Central memory CD4-positive, alpha-beta T cell (primary cell): ENCODE measurements at regions not wholly inside any gene's neighbourhood (a gene's known extent, or its start where the extent isn't known, plus 50 kb on each side); places are given as distances from the start of the nearest gene placed in this dataset.

Experiments
- DNase-seq: peaks from one replicate; pipeline ENCODE4 v3.0.0; 2022

DNA sequence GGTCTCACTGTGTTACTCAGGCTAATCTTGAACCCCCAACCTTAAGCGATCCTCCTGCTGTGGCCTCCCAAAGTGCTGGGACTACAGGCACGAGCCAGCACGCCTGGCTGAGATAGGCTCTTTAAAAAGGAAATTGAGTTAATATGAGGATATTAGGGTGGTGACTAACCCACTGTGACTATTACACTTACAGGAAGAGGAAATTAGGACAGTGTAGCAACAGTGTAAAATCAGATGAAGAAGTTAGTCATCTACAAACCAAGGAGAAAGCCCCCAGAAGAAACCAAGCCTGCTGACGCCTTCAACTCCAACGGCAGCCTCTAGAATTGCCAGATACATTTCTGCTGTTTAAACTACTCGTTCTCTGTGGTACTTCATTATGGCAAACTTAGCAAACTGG is 711.9 kb downstream of the SUCLG1 start:
- no peak for DNase-seq

DNA sequence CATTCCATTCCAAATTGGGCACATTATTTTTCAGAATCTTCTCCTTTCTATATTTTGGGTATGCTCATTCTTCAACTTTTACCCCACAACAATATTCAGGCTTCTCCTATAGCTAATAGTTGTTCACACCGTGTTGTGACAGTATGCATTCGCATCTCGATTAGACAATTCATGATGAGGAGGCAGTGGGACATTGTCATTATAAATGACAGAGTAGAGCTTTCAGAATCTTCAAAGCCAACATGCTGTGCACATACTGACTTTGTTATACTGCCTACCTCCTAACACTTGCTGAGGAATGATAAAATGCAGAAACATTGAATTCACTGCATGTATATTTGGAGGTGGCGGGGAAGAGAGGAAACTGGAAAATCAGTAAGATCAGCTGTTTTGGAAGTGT is 714.2 kb downstream of the SUCLG1 start:
- DNase-seq, result no peak

DNA sequence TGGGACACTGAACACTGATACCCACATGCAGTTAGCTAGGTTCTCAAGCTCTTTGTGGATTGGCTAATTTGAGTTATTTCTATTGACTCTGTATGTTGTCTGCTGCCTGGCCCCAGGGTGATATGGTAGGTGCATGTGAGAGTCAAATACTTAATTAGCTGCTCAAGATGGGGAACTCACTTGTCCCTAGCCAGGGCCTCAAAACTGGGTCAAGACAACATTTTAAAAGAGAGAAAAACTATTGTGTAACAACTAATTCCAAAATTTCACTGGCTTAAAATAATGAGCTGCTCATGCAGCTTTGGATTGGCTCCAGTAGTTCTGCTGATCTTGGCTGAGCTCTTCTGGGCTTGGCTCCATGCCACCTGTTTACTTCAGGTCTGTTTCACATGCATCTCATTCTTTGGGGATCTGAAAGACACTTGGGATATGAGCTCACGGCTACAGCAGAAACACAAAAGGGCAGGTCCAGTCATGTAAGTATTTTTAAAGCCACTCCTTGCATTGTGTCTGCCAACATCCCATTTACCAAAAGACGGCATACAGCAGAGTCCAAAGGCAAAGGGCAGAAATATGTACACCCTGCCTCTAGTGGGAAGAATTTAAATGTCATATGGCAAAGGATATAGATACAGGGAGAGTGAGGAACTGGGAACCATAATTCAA is 716.8 kb downstream of the SUCLG1 start:
- DNase-seq, result no peak

GRCh38 chr2:83730223-83730622 is 728.9 kb downstream of the SUCLG1 start:
- DNase-seq, result no peak

DNA sequence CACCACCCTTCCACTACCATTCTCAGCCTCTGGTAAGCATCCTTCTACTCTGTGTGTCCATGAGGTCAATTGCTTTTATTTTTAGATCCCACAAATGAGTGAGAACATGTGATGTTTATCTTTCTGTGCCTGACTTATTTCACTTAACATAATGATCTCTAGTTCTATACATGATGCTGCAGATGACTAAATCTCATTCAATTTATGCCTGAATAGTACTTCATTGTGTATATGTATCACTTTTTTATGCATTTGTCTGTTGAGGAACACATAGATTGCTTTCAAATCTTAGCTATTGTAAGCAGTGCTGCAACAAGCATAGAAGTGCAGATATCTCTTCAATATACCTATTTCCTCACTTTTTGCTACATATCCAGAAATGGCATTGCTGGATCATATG is 733.3 kb downstream of the SUCLG1 start:
- no peak for DNase-seq

DNA sequence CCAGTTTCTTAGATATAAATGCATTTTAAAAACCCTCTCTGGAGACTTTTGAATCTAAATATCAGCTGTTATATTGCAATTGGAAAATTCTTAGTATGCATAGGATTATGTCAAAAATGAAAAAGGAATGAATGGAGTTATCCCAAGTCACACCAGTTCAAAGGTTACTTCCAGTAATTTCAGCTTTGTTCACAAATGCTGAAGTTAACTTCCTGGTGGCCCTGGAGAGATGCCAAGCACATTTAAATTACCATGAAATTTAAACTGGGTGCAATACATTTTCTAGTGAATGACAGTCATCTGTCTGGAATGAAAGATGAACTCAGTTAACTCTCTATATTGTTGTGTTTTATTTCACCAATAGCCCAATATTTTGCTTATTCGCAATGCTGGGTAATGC is 753.9 kb downstream of the SUCLG1 start:
- DNase-seq, result no peak

- DNase-seq, result no peak
These were observed 755.5 kb downstream of the SUCLG1 start for GRCh38 chr2:83703598-83703997.

- DNase-seq, result no peak
These were observed 762.2 kb downstream of the SUCLG1 start for GRCh38 chr2:83696838-83697237.

- no peak for DNase-seq
These were observed 763.5 kb downstream of the SUCLG1 start for GRCh38 chr2:83695530-83695929.

DNA sequence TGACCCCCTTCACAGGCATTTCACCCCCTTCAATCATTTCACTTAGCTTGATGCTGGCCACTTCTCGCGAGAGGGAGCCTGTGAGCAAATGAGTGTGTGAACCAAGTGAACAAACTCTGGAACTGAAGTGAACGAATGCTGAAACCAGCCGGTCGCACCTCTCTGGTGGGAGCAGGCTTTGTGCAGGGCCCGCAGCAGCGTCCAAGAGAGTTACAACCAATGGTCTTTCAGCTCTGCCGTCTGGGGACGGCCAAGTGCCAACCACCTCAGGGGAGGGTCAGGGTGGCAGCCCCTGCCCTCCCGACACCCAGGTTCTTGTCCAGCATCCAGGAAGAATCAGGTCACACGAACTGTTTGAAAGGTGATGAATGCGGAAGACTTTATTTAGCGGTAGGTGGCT is 764.0 kb downstream of the SUCLG1 start:
- DNase-seq, result no peak

DNA sequence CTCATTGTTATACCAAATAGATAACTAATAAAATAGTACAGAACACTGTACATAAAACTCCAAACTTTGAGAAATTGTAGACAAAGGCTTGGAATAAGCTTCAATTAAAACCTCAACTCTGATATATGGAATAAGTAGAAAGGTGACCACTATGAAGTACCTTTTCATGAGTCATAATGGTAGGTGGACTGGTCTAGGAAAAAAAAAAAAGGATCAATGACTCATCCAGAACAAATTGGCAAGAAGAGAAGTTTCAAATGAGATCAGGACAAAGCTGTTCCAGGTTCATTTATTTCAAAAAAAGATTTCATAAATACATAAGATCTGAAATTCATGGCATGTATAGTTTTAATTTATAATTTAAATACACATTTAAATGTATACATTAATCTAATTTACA is 769.7 kb downstream of the SUCLG1 start:
- no peak for DNase-seq

GRCh38 chr2:83686863-83687262 is 772.2 kb downstream of the SUCLG1 start:
- DNase-seq, result no peak

- DNase-seq, result no peak
These were observed 785.0 kb downstream of the SUCLG1 start for GRCh38 chr2:83674050-83674449.

GRCh38 chr2:83665894-83666293 is 793.2 kb downstream of the SUCLG1 start:
- DNase-seq, result no peak

GRCh38 chr2:83665154-83665553 is 793.9 kb downstream of the SUCLG1 start:
- no peak for DNase-seq

DNA sequence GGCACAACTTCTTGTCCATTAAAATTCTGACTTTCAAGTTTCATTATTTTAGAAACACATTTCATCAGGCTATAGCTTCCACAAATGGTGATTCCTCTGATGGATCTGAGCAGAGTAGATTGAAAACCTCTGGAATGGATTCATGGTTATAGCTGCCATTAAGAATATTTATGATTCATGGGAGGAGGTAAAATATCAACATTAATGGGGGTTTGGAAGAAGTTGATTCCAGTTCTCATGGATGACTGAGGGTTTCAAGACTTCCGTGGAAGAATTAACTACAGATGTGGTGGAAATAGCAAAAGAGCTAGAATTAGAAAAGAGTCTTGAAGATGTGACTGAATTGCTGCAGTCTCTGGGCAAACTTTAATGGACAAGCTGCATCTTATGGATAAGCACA is 797.4 kb downstream of the SUCLG1 start:
- no peak for DNase-seq

- no peak for DNase-seq
These were observed 804.9 kb downstream of the SUCLG1 start for GRCh38 chr2:83654091-83654611.

DNA sequence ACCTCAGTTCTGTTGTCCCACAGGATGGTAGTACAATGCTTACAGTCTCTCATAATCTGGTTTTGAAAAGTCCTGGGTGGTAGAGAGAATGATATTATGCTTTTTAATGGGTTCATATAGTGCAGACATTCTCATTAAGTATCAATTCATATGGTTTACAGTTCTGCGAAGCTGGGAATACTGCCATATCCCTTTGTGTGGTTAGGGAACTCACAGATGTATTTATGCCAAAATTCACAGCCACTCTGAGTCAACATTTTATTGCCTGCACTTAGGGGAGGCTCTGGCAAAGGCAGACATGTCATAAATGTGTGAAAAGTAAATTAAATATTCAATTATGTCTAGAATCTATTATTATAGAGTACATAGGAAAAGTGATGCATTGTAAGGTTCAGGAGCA is 808.2 kb downstream of the SUCLG1 start:
- no peak for DNase-seq

- no peak for DNase-seq
These were observed 808.9 kb downstream of the SUCLG1 start for GRCh38 chr2:83650161-83650560.

DNA sequence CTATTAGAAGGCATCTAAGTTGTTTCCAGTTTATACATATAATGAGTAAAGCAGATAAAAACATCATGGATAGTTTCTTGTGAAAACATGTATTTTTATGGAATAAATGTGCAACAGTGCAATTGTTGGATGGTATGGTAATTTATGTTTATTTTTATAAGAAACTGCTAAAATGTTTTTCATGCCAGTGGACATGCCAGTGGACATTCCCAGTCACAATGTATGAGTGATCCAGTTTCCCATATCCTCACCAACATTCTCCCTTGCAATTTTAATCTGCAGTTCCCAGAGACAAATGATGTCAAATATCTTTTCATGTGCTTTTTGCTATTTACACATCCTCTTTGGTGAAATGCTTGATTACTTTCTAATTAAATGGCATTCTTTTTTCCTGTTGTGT is 818.6 kb downstream of the SUCLG1 start:
- DNase-seq, result no peak

DNA sequence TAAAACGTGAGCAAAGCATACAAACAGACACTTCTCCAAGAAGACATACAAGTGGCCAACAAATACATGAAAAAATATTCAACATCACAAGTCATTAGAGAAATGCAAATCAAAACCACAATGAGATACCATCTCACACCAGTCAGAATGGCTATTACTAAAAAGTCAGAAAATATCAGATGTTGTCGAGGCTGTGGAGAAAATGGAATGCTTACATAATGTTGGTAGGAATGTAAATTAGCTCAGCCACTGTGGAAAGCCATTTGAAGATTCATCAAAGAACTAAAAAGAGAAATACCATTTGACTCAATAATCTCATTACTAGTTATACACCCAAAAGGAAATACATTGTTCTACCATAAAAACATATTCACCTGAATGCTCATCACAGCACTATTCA is 825.7 kb downstream of the SUCLG1 start:
- no peak for DNase-seq

DNA sequence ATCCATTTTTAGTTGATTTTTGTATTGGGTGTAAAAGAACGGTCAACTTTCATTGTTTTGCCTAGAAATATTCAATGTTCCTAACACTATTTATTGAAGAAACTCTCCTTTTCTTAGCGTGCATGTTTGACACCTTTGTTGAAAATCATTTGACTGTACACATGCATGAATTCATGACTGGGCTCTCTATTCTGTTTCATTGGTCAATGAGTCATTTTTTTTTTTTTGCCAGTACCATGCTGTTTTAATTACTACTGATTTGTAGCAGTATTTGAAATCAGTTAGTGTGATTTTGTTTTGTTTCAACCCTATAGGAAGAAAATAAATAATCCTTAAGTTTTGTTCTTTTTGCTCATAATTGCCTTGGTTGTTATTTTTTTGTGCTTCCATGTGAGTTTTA is 828.7 kb downstream of the SUCLG1 start:
- no peak for DNase-seq

DNA sequence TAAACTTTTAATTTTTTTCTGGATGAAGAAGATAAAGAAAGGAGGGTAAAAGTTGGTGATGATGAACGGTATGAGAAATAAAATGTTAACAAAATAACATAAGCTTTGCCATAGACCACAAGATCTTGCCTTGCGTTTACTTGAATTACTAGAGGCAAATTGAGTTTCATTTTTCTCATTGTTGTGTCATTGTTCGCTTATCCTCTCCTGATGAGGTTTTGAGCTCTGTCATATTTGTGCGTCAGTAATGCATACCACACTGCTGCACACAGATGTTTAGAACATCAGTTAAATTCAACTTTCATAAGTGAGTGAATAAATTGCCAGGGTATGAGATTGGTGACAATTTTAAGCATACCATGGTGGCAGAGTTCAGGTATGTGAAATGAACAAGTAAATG is 843.6 kb downstream of the SUCLG1 start:
- DNase-seq, result no peak

DNA sequence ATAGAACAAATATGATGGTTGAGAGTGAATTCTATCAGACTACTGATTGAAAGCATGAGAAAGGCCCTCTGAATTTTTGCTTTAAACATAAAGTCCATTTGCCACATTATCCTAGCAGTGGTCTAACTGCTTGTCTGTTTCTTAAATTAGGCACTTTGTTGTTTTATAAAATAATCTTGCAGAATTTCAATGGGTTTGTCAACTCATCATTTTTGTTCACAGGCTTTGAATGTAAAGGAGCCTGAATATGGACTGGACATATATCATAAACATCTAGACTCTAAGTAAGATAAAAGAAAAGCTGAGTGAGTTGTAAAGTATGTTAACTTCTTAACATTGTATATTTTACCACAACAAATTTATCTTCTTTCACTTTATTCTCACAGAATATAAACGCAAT is 845.9 kb downstream of the SUCLG1 start:
- DNase-seq, result no peak

DNA sequence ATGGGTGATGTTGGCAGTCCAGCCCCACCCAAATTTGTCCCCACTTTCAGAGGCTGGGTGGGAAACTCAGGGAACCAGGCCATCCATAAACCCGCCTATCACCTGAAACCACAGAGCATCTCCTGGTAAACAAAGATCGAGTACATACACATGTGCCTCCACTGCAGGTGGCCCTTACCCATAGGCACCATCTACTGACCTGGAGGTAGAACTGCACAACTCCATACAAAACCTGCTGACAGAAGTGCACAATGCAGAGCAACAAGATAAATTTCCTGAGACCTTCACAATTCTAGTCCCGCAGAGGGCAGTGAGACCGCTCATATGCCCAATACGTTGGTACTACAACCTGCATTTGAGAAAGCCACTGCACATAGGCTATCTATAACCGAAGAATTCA is 856.3 kb downstream of the SUCLG1 start:
- DNase-seq, result no peak
